Pons (tissue), 1 donor: ENCODE measurements at regions not wholly inside any gene's neighbourhood (a gene's known extent, or its start where the extent isn't known, plus 50 kb on each side); places are given as distances from the start of the nearest gene placed in this dataset.
"Not testable (repeated sequence)": the region's sequence is repeated elsewhere in the genome, so short reads cannot be mapped to it uniquely, and the experiment has no call there.

Experiments
- DNase-seq: peaks from one replicate; pipeline ENCODE4 v3.0.0-alpha.2; 2016; ENCODE audit warnings: low spot score

DNA sequence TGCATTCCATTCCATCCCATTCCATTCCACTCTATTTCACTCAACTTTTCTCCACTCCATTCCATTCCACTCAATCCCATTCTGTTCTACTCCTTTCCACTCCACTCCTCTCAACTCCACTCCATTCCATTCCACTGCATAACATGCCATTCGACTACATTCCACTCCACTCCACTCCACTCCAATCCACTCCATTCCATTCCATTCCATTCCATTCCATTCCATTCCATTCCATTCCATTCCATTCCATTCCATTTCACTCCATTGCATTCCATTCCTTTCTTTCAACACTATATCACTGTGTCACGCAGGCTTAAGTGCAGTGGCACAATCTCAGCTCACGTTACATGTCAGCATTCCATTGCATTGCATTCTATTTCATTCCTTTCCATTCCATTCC lies 1430.4 kb downstream of the TSPY10 start:
- not testable (repeated sequence) for DNase-seq

DNA sequence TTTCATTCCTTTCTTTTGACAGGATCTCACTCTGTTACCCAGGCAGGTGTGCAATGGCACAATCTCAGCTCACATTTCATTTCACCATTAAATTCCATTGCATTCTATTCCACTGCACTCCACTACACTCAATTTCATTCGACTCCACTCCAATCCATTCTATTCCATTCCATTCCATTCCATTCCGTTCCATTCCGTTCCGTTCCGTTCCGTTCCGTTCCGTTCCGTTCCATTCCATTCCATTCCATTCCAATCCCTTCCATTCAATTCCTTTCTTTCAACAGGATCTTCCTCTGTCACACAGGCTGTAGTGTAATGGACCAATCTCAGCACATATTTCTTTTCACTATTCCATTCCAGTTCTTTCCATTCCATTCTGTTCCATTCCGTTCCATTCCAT lies 1445.7 kb downstream of the TSPY10 start:
- no peak for DNase-seq

DNA sequence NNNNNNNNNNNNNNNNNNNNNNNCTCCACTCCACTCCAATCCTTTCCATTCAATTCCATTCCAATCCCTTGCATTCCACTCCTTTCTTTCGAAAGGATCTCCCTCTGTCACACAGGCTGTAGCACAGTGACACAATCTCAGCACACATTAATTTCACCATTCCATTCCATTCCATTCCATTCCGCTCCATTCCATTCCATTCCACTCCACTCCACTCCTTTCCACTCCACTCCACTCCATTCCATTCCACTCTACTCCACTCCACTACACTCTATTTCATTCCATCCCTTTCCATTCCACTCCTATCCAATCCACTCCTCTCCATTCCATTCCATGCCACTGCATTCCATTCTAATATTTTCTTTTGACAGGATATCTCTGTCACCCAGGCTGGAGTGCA lies 1459.0 kb downstream of the TSPY10 start:
- no peak for DNase-seq

DNA sequence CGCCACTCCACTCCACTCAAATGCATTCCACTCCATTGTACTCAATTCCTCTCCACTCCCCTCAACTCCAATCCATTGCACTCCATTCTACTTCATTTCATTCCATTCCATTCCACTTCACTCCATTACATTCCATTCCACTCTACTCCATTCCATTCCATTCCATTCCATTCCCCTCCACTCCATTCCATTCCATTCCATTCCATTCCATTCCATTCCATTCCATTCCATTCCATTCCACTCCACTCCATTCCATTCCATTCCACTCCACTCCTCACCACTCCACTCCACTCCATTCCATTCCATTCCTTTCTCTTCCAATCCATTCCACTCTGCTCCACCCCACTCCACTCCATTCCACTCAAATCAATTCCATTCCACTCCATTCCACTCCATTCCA lies 1459.9 kb downstream of the TSPY10 start:
- no peak for DNase-seq

DNA sequence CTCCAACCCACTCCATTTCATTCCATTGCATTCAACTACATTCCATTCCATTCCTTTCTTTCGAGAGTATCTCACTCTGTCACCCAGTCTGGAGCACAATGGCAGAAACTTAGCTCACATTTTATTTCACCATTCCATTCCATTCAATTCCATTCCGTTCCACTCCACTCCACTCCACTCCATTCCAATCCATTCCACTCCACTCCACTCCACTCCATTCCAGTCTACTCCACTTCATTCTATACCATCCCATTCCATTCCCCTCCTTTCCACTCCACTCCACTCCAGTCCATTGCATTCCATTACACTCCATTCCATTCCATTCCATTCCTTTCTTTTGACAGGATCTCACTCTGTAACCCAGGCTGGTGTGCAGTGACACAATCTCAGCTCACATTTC lies 1466.3 kb downstream of the TSPY10 start:
- DNase-seq, result no peak

- not testable (repeated sequence) for DNase-seq
Observed at GRCh38 chrY:10999715-11000114, 1472.0 kb downstream of the TSPY10 start.

- DNase-seq, result not testable (repeated sequence)
Observed at GRCh38 chrY:11014229-11014628, 1486.5 kb downstream of the TSPY10 start.

GRCh38 chrY:11022734-11023133 lies 1495.1 kb downstream of the TSPY10 start:
- DNase-seq, result no peak

- DNase-seq, result peak; percentile 19
Observed at GRCh38 chrY:11044234-11044883, 1516.7 kb downstream of the TSPY10 start.

- peak; percentile 66 for DNase-seq
Observed at GRCh38 chrY:11063486-11063885, 1535.8 kb downstream of the TSPY10 start.

- DNase-seq, result no peak
Observed at GRCh38 chrY:11063960-11064359, 1536.3 kb downstream of the TSPY10 start.

GRCh38 chrY:11064376-11064775 lies 1536.7 kb downstream of the TSPY10 start:
- DNase-seq, result peak; percentile 92

GRCh38 chrY:11069271-11069670 lies 1541.6 kb downstream of the TSPY10 start:
- no peak for DNase-seq

GRCh38 chrY:11070250-11071113 lies 1542.8 kb downstream of the TSPY10 start:
- DNase-seq, result no peak

DNA sequence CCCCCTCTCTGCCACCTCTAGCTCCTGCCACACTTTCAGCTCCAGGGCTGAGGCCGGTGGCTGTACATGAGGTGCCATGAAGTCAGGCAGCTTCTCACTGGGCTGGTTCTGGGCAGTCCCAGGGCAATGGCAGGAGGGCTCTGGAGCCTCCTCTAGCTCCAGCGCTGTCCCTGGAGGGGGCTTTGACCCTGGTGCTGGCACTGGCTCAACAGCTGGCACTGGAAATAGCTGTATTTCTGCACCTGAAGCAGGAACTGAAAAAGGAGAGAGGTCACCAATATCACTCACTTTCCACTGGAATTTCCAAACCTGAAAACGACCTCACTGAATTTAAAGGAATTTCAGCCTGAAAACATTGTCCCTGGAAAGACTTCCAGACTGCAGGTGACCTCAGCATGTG lies 1558.1 kb downstream of the TSPY10 start:
- not testable (repeated sequence) for DNase-seq

- DNase-seq, result not testable (repeated sequence)
Observed at GRCh38 chrY:11097498-11097897, 1569.8 kb downstream of the TSPY10 start.

DNA sequence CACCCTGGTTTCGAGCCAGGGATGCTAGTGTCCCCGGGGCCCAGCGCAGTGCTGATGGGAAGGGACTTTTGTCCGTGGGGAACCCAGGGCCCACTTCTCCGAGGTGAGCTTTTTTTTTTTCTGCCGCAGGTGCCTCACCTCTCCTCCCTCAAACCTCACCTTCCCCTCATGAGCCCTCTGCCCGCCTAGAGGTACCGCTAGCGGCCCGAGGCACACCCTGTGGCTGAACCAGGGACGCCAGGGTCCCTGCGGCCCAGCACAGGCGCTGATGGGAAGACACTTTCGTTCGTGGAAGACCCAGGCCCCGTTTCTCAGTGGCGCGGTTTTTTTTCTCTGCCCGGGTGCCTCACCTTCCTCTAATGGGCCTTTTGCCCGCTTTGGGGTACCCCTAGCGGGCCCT lies 1570.7 kb downstream of the TSPY10 start:
- DNase-seq, result not testable (repeated sequence)

DNA sequence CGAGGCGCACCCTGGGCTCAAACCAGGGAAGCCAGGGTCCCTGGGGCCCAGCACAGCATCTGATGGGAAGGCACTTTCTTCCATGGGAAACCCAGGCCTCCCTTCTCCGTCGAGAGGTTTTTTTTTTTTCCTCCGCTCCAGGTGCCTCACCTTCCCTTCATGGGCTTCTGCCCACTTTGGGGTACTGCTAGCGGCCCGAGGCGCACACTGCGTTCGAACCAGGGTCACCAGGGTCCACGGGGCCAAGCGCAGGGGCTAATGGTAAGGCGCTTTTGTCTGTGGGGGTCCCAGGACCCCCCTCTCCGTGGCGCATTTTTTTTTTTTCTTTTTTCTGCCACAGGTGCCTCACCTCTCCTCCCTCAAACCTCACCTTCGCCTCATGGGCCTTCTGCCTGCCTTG lies 1571.3 kb downstream of the TSPY10 start:
- no peak for DNase-seq

DNA sequence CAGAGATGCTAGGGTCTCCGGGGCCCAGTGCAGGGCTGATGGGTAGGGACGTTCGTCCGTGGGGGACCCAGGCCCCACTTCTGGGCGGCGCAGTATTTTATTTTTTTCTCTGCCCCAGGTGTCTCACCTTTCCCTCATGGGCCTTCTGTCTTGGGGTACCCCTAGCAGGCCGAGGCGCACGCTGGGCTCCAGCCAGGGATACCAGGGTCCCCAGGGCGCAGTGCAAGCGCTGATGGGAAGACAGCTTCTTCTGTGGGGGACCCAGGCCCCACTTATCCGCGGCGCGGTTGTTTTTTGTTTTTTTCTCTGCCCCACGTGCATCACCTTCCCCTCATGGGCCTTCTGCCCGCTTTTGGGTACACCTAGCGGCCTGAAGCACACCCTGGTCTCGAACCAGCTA lies 1572.8 kb downstream of the TSPY10 start:
- DNase-seq, result not testable (repeated sequence)

GRCh38 chrY:11102987-11103386 lies 1575.3 kb downstream of the TSPY10 start:
- not testable (repeated sequence) for DNase-seq

GRCh38 chrY:11107127-11107918 lies 1579.6 kb downstream of the TSPY10 start:
- DNase-seq, result not testable (repeated sequence)

DNA sequence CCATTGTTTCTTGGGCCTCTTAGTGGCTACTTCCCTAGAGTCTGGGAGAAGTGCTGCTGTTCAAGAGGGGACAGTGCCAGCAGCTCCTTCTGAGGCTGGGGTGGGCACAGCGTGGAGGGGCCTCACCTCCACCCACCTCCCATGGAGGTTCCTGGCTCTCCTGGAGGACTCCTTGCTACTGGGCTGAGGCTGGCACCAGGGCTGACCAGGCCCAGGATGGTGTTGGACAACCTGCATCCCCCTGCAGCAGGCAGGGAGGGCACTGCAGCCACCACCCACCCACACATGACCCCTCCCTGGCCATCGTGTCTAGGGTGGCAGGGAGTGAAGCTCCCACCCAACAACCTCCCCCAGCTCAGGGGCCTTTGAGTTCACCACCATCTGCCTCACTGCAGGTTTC lies 1549.3 kb upstream of the USP9Y start:
- not testable (repeated sequence) for DNase-seq

- DNase-seq, result not testable (repeated sequence)
Observed at GRCh38 chrY:11156100-11156499, 1544.9 kb upstream of the USP9Y start.
